GOT3 (cell line): ENCODE measurements at regions not wholly inside any gene's neighbourhood (a gene's known extent, or its start where the extent isn't known, plus 50 kb on each side); places are given as distances from the start of the nearest gene placed in this dataset.
"Not testable (repeated sequence)": the region's sequence is repeated elsewhere in the genome, so short reads cannot be mapped to it uniquely, and the experiment has no call there.

Experiments used
- DNase-seq: peaks from one replicate; lab custom pipeline; 2025; ENCODE audit warnings: mixed read lengths; lab: John Stamatoyannopoulos, UW

DNA sequence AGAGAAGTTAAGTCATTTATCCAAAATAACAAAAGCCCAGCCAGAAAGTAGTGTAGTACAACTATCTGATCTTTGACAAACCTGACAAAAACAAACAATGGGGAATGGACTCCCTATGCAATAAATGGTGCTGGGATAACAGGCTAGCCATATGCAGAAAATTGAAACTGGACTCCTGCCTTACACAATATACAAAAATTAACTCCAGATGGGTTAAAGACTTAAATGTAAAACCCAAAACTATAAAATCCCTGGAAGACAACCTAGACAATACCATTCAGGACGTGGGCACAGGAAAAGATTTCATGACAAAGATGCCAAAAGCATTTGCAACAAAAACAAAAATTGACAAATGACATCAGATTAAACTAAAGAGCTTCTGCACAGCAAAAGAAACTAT is 561.4 kb upstream of the CHAC2 start:
- not testable (repeated sequence) for DNase-seq

GRCh38 chr2:53202063-53202462 is 565.5 kb upstream of the CHAC2 start:
- DNase-seq: no peak

DNA sequence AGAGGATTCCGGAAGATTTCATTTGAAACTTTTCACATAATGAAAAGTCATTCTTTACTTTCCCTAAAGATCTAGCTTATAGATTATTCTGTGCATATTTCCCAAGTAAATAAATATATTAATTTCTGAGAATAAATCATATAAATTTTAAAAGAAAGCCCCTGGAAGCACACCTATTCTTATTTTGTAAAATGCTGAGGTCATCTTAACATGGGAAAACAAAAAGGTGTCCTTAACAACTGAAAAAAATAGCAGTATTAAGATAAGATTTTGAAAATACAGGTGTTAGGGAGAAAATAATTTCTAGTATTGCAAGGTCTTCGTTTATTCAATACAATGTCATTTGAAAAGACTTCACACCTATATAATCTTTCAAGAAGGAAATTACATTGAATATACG is 567.5 kb upstream of the CHAC2 start:
- DNase-seq: no peak

DNA sequence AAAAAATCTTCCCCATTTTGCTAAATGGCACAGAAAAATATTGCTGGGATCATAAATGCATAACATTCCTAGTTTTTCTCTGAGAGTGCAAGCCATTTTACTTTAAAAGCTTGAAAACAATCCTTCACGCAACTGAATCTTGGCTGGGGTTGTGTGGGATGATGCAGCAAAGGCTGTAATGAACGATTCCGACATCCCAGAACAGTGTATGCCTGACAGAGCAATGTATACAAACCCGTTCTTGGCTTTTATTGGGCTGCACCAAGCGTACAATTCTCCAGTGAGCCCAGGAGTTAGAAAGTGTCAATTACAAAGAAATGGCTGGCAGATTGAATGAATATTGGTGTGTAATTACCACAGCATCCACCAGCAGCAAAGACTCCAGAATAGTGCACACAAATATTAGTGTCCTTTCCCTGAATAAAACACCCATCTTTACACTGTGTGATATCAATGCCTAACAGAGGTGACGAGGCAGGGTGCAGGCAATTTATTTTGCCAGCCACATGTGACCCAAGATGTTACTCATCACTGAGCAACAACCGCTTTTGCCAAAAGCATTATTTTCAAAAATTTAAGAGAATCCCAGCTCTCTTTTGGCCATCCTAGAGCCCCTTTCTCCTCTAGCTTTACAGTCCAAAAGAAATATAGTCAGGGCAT is 578.6 kb upstream of the CHAC2 start:
- no peak for DNase-seq

- no peak for DNase-seq
Measured at GRCh38 chr2:53183581-53183980, 584.0 kb upstream of the CHAC2 start.

DNA sequence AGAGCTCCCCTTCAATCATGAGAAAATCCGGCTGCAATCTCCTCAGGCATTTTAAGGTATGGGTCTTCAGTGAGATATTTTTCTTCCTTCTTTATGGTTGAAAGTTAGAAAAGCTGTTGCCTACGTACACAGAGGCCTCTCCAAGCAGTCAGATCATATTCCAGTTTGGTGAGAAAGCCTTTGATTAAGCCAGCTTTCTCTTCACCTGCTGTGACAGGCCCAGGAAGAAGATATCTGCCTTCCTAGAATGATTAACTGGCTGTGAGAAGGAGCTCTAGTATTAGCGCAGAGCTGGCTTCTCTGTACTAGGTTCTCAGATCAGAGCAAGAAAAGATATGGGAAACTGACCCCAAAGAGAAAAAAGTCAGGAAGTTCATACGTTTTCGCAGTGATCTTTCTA is 585.0 kb upstream of the CHAC2 start:
- DNase-seq: no peak

GRCh38 chr2:53181759-53182158 is 585.8 kb upstream of the CHAC2 start:
- DNase-seq: no peak

- DNase-seq: no peak
Measured at GRCh38 chr2:53177327-53177726, 590.3 kb upstream of the CHAC2 start.

- DNase-seq: no peak
Measured at GRCh38 chr2:53174539-53174938, 593.1 kb upstream of the CHAC2 start.

DNA sequence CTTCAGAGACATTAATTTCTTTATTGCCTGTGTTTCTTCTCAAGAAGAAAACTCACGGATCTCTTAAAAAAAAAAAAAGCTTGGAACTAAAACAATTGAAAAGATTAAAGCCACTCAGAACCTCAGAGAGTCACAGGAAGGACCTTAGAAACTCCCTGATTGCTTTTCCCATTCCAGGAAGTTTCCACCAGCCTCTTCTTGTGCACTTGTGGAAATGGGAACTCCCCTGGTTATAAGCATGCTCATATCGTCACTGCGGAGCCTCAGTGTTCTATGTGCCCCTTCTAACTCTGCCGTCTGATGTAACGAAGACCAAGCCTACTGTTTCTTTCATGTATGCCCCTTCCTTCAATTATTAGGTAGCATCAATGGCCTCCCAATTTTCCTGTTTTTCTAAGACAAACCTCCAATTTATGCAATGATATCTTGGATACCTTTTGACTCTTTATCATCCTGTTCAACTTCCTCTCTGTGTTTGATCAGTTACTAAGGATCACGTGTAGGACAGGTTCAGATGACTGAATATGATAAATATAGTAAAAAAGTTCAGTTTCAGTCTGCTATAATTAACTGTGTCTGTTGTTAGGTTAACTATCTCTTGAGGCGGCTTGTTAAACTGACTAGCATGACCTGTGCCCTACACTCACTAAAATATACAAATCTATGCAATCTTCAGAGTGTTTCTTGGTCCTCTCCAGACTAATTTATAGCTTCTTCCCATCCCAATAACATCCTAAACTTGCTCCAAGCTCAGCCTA is 593.7 kb upstream of the CHAC2 start:
- DNase-seq: no peak

GRCh38 chr2:53173091-53173490 is 594.5 kb upstream of the CHAC2 start:
- no peak for DNase-seq

DNA sequence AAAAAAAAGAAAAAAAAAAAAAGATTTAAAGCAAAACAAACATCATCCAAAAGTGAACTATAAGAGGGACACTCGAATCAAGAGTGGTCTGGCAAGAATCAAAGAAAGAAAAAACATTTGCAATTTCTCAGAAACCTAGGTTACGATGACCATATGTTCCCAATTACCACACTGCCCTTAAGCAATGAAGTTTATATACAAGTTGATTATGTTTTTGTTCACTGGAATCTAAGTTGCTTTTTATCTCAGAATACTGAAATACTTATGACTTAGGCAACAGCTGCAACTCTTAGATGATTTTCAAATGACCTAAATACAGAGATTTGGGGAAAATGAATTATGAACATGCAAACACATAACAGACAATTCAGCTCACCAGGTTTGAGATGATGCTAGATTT is 597.1 kb upstream of the CHAC2 start:
- no peak for DNase-seq

- DNase-seq: no peak
Measured at GRCh38 chr2:53167227-53167626, 600.4 kb upstream of the CHAC2 start.

DNA sequence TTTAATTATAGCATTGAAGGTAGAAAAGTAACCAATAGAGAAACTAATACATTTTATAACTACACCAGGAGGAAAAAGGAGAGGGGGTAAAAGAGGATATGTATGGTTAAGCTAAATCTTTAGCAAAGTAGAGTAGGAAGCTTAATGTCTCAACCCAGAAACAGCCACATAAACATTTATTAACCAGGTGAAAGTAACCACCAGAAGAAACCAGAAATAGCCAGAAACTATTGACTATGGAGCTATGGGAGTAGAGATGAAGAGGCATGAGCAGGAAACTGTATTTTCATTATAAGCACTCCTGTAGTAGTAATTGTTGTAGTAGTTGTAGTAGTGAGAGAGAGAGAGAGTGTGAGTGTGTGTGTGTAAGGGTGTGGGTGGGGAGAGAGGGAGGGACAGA is 617.5 kb upstream of the CHAC2 start:
- no peak for DNase-seq

DNA sequence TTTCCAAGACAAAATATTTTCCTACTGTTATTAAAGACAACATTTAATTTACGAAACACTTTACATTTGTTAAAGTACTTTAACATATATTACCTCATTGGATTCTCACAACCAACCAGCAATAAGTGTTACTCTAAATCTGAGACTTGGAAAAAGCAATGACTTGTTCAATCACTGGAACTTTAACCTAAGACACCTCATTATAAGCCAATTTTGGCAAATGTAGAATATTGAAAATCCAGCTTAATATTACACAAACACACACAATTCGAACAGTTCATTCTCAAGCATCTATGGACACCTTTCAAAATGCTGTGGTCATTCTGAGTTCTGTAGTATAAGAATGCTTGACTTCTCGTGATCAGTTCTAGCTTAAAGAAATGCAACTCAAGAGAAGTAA is 619.4 kb upstream of the CHAC2 start:
- no peak for DNase-seq

- no peak for DNase-seq
Measured at GRCh38 chr2:53131416-53131815, 636.2 kb upstream of the CHAC2 start.

DNA sequence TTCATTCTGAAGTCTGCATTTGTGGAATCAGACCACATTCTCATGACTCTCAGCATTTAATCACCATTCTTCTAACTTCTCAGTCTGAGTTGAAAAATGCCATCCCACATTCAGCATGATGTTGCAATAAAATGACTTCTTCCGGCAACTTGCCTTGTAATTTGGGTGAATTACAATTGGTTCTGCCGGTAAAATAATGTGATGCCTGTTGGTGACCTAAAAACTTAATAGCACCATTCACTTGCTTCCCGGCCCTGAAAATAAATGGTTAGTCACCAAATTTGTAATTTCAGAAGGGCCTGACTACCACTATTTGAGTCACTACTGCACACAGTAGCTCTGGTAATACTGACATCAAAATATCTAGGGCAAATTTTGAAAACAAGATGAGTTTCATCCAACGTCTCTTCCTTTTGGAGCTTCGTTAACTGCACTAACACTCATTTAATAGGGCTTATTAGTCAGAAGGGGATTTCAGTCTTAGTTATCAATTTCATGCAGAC is 637.1 kb upstream of the CHAC2 start:
- no peak for DNase-seq

- no peak for DNase-seq
Measured at GRCh38 chr2:53129851-53130250, 637.8 kb upstream of the CHAC2 start.

GRCh38 chr2:53127061-53127650 is 640.4 kb upstream of the CHAC2 start:
- DNase-seq: no peak

- no peak for DNase-seq
Measured at GRCh38 chr2:53114991-53115390, 652.6 kb upstream of the CHAC2 start.

GRCh38 chr2:53114582-53114981 is 653.0 kb upstream of the CHAC2 start:
- no peak for DNase-seq

DNA sequence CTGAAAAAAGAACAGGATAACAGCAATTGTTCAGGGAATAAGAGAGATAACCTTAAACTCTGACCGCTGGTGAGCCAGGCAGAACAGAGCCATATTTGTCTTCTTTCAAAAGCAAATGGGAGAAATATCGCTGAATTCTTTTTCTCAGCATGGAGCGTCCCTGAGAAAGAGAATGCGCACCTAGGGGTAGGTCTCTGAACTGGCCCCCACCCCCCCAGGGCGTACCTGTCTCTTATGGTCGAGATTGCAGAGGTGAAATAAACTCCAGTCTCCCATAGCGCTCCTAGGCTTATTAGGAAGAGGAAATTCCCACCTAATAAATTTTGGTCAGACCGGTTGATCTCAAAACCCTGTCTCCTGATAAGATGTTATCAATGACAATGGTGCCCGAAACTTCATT is 655.2 kb upstream of the CHAC2 start:
- not testable (repeated sequence) for DNase-seq

DNA sequence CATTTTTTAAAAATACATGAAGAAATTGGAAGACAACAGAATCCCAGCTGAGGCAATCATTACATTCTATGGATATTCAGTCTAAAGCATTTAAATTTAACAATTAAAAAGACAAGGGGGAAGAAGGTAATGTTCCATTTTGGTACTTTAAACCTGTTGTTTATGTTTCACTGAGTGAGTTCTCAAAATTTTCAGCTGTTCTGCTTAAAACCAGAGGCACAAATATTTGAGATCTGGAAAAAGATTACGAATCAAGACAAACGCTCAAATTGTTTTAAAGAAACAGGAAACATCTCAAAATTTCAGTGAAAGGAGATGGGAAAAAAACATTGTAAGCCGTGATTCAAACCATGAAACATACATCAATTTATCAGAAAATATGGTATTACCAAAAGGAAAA is 656.2 kb upstream of the CHAC2 start:
- no peak for DNase-seq
